ENCODE measurements at regions not wholly inside any gene's neighbourhood (a gene's known extent, or its start where the extent isn't known, plus 50 kb on each side); places are given as distances from the start of the nearest gene placed in this dataset.

DNA sequence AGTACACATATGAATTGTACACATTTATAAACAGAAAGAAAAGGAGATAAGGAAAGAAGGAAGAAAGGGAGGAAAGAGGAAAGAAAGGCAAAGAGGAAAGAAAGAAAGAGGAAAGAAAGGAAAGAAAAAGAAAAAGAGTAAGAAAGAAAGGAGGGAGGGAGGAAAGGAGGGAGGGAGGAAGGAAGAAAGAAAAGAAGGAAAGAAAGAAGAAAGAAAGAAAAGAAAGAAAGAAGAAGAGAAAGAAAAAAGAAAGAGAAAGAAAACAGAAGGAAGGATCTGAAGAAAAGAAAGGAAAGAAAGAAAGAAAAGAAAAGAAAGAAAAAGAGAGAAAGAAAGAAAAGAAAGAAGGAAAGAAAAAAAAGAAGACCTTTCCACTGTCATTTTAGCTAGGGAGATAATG is 571.4 kb upstream of the SALL1 start:
- in situ Hi-C loops (cut with HindIII; ENCODE audit: low pct_unique_long_range_greater_than_20kb, low sequenced_read_pairs), result no loop called here
- no peak for DNase-seq (ENCODE audit: low read depth, low spot score)

GRCh38 chr16:51719376-51719775 is 568.3 kb upstream of the SALL1 start:
- DNase-seq (ENCODE audit: low read depth, low spot score), result no peak
- in situ Hi-C loops (cut with HindIII; ENCODE audit: low pct_unique_long_range_greater_than_20kb, low sequenced_read_pairs), result no loop called here

DNA sequence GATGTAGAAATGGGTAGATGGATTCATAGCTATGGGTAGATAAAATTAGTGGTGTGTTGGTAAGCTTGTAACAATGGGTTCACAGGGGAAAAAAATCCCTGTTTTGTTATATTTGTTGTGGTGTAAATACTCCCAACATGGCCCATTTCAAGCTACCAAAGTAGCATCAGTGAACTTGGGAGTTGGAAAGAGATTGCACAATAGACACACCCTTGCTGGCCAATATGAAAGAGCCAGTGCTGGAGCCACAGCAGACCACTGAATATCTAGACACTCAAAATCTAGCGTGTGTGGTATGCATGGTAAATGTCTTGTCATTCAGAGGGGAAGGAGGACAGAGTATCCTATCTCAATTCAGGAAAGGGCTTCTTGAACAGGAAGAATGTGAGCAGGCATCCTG is 565.1 kb upstream of the SALL1 start:
- DNase-seq (ENCODE audit: low read depth, low spot score), result no peak

GRCh38 chr16:51713502-51713901 is 562.4 kb upstream of the SALL1 start:
- DNase-seq (ENCODE audit: low read depth, low spot score), result no peak
- in situ Hi-C loops (cut with HindIII; ENCODE audit: low pct_unique_long_range_greater_than_20kb, low sequenced_read_pairs), result no loop called here

More for the DNA sequence above, 565.1 kb upstream of the SALL1 start:
- in situ Hi-C loops (cut with HindIII; ENCODE audit: low pct_unique_long_range_greater_than_20kb, low sequenced_read_pairs), result no loop called here

GRCh38 chr16:51710905-51711563 is 560.0 kb upstream of the SALL1 start:
- in situ Hi-C loops (cut with HindIII; ENCODE audit: low pct_unique_long_range_greater_than_20kb, low sequenced_read_pairs), result no loop called here
- DNase-seq (ENCODE audit: low read depth, low spot score), result no peak

- DNase-seq (ENCODE audit: low read depth, low spot score), result no peak
- in situ Hi-C loops (cut with HindIII; ENCODE audit: low pct_unique_long_range_greater_than_20kb, low sequenced_read_pairs), result no loop called here
Observed at GRCh38 chr16:51710186-51710585, 559.1 kb upstream of the SALL1 start.

DNA sequence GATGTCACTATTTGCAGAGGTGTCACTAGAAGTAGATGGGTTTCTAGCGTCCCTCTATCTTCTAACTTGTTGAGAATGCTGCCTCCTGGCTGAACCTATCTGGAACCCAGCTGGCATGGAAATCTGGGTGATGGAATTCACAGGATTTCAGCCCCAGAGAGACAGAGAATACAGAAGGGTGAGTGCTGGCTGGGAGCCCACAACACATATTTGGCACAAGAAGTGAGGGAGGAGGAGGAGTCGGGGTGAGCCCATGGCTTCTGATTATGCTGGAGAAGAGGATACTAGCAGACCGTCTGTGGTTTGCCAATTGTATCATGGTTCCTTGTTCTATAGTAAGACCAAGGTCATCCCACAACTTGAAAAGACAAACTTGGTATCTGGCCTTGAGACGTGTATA is 557.8 kb upstream of the SALL1 start:
- in situ Hi-C loops (cut with HindIII; ENCODE audit: low pct_unique_long_range_greater_than_20kb, low sequenced_read_pairs), result no loop called here

DNA sequence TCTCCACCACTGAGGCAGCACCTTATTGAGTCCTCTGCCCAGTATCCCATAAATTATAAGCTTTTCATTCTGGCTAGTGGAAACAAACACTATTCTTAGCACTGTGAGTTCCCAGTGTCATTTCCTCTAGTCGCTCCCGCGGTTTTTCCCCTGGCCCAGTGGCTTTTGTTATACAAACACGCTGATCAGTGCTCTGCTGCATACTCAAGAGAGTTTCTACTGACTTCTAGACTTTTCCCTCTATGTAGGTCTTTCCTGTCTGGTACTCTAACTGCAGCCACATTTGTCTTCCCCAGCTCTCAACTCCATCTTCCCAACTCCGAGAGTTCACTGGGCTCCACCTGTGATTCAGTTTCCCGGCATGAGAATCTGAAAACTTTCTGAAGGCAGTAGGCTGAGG is 556.6 kb upstream of the SALL1 start:
- in situ Hi-C loops (cut with HindIII; ENCODE audit: low pct_unique_long_range_greater_than_20kb, low sequenced_read_pairs), result no loop called here
- no peak for DNase-seq (ENCODE audit: low read depth, low spot score)

More for the DNA sequence above, 557.8 kb upstream of the SALL1 start:
- no peak for DNase-seq (ENCODE audit: low read depth, low spot score)

DNA sequence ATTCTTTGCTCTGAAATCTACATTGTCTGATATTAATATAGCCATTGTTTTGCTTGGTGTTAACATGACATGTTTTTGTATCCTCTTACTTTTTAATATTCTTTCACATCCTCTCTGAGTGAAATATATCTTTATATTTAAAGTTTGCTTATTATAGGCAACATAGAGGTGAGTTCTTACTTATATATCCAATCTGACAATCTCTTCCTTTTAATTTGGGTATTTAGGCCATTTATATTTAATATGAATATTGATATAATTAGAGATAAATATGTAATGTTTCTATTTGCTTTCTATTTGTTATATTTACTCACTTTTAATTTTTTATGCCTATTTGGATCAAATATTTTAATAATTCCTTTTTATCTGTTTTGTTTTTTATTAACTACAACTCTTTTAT is 554.1 kb upstream of the SALL1 start:
- in situ Hi-C loops (cut with HindIII; ENCODE audit: low pct_unique_long_range_greater_than_20kb, low sequenced_read_pairs), result no loop called here
- no peak for DNase-seq (ENCODE audit: low read depth, low spot score)

GRCh38 chr16:51701025-51701424 is 550.0 kb upstream of the SALL1 start:
- in situ Hi-C loops (cut with HindIII; ENCODE audit: low pct_unique_long_range_greater_than_20kb, low sequenced_read_pairs), result no loop called here
- no peak for DNase-seq (ENCODE audit: low read depth, low spot score)

DNA sequence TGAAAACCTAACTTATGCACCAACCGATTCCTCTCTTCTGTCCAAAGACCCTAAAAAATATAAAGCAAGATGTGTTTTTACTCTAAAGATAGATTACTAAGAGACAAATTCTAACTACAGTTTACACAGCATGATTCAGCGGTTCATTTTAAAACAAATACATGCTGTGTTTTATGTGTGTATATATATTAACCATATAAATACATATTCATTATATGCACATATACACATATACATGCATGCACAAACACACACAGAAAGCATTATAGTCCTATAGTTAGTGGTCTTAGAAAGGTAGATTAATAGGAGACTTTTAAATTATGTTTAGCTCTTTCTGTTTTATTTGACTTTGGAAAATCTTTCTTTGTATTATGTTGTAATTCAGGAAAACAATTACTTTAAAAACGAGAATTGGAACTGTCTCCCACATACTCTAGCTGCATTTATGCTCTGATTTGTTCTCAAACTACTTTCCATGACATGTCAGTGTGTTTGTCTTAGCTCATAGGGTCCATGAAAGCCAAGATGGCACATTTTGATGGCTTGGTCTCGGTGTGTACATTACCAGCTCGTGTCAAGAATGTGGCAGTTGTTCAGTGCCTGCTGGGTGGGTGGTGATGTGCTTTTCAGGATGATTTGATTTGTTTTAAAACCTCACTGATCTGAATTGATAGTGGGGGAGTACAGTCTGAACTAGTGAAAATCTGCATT is 548.8 kb upstream of the SALL1 start:
- in situ Hi-C loops (cut with HindIII; ENCODE audit: low pct_unique_long_range_greater_than_20kb, low sequenced_read_pairs), result no loop called here
- no peak for DNase-seq (ENCODE audit: low read depth, low spot score)

- no peak for DNase-seq (ENCODE audit: low read depth, low spot score)
- in situ Hi-C loops (cut with HindIII; ENCODE audit: low pct_unique_long_range_greater_than_20kb, low sequenced_read_pairs), result no loop called here
Observed at GRCh38 chr16:51698647-51699046, 547.6 kb upstream of the SALL1 start.

DNA sequence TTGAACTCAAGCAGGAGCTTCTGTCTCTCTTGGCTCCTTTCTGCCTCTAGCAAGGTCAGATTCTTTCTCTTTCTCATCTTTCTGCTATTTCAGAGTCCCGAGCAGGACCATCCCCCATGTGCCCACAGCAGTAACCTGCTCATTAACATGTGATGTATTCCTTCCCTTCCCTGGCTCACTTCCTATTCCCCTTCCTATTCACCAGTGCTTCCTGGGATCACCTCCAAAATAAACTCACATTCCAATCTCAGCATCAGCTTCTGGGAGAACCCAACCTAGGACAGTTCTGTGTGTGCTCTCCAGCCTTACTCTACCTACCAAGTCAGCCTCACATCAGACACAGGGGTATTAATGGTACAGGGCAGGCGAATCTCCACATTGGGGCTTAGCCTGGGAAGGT is 546.4 kb upstream of the SALL1 start:
- no peak for DNase-seq (ENCODE audit: low read depth, low spot score)
- in situ Hi-C loops (cut with HindIII; ENCODE audit: low pct_unique_long_range_greater_than_20kb, low sequenced_read_pairs), result no loop called here

- in situ Hi-C loops (cut with HindIII; ENCODE audit: low pct_unique_long_range_greater_than_20kb, low sequenced_read_pairs), result no loop called here
- DNase-seq (ENCODE audit: low read depth, low spot score), result no peak
Observed at GRCh38 chr16:51696376-51696775, 545.3 kb upstream of the SALL1 start.

DNA sequence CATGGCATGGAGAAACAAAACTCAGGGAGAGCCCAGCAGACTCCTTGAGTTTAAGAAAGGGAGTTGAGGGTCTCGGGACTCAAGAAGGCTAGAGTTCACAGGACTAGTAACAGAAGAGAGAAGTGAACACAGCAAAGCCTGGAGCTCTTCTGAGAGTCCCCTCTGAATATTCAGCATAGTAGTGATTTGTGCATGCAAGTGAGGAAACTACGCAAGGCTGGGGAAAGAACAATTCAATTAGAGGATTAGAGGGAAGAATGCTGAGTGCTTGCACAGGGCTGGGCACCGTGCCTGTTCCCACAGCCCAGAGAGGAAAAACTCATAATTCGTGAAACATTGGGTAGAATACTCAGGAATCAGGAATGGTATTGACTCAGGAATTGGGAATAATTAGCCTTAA is 540.0 kb upstream of the SALL1 start:
- DNase-seq (ENCODE audit: low read depth, low spot score), result no peak
- in situ Hi-C loops (cut with HindIII; ENCODE audit: low pct_unique_long_range_greater_than_20kb, low sequenced_read_pairs), result no loop called here

- in situ Hi-C loops (cut with HindIII; ENCODE audit: low pct_unique_long_range_greater_than_20kb, low sequenced_read_pairs), result no loop called here
- DNase-seq (ENCODE audit: low read depth, low spot score), result no peak
Observed at GRCh38 chr16:51685498-51685897, 534.4 kb upstream of the SALL1 start.

DNA sequence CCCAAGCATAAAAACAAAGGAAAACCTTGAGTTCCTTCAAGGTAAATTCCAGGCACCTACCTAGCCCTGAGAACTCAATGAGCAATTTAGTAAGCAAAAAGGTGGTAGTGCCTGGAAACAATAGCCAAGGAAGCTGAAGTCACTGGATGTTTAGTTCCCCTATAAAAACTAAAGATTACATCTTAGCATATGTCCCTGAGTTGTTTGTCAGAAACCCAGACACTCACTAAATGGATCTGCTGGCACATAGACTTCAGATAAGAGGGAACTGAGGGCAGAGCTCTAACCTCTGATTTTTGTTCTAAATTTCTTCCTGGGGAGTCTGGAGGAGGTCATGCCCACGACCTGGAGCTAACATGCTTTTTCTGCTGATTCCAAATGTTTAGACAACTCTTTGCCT is 532.8 kb upstream of the SALL1 start:
- no peak for DNase-seq (ENCODE audit: low read depth, low spot score)
- in situ Hi-C loops (cut with HindIII; ENCODE audit: low pct_unique_long_range_greater_than_20kb, low sequenced_read_pairs), result no loop called here

- in situ Hi-C loops (cut with HindIII; ENCODE audit: low pct_unique_long_range_greater_than_20kb, low sequenced_read_pairs), result no loop called here
Observed at GRCh38 chr16:51682905-51683304, 531.8 kb upstream of the SALL1 start.

GRCh38 chr16:51674615-51675014 is 523.5 kb upstream of the SALL1 start:
- DNase-seq (ENCODE audit: low read depth, low spot score), result no peak
- in situ Hi-C loops (cut with HindIII; ENCODE audit: low pct_unique_long_range_greater_than_20kb, low sequenced_read_pairs), result no loop called here

More at GRCh38 chr16:51682905-51683304, 531.8 kb upstream of the SALL1 start:
- DNase-seq (ENCODE audit: low read depth, low spot score), result no peak
